Choroid plexus epithelial cell (primary cell): ENCODE measurements at regions not wholly inside any gene's neighbourhood (a gene's known extent, or its start where the extent isn't known, plus 50 kb on each side); places are given as distances from the start of the nearest gene placed in this dataset.

Experiments
- DNase-seq: peaks from one replicate; pipeline ENCODE4 v3.0.0-alpha.2; 2010; ENCODE audit warnings: low read depth
- H3K4me3 ChIP-seq: 2 replicates; pipeline ENCODE4 v1.5.1; 2011; ENCODE audit warnings: low read depth, mild to moderate bottlenecking, control low read depth, low read length, moderate library complexity
- CTCF ChIP-seq: conservative IDR thresholded peaks from 2 replicates; pipeline ENCODE4 v1.5.1; 2011; ENCODE audit warnings: low read depth, mild to moderate bottlenecking, control low read depth, inconsistent platforms, low read length, moderate library complexity

GRCh38 chr14:46488374-46488773 lies 163.2 kb downstream of the RPL10L start:
- DNase-seq, result no peak
- H3K4me3 ChIP-seq, result no peak overlapping the region
- TF ChIP-seq CTCF, result no peak

GRCh38 chr14:46487582-46488350 lies 163.8 kb downstream of the RPL10L start:
- DNase-seq, result no peak
- H3K4me3 ChIP-seq, result no peak overlapping the region
- TF ChIP-seq CTCF, result no peak

- H3K4me3 ChIP-seq, result no peak overlapping the region
- TF ChIP-seq CTCF, result no peak
- no peak for DNase-seq
Observed at GRCh38 chr14:46482200-46482599, 169.4 kb downstream of the RPL10L start.

- H3K4me3 ChIP-seq, result no peak overlapping the region
- no peak for TF ChIP-seq CTCF
- DNase-seq, result no peak
Observed at GRCh38 chr14:46480817-46481216, 170.8 kb downstream of the RPL10L start.

- no peak overlapping the region for H3K4me3 ChIP-seq
- DNase-seq, result no peak
- TF ChIP-seq CTCF, result no peak
Observed at GRCh38 chr14:46472261-46472660, 179.3 kb downstream of the RPL10L start.

GRCh38 chr14:46464341-46464740 lies 187.2 kb downstream of the RPL10L start:
- TF ChIP-seq CTCF, result no peak
- DNase-seq, result no peak
- H3K4me3 ChIP-seq, result no peak overlapping the region

- TF ChIP-seq CTCF, result no peak
Observed at GRCh38 chr14:46451800-46452199, 199.8 kb downstream of the RPL10L start.

More at GRCh38 chr14:46451800-46452199, 199.8 kb downstream of the RPL10L start:
- no peak overlapping the region for H3K4me3 ChIP-seq
- DNase-seq, result no peak
